Fibroblast of skin of right quadriceps (primary cell): ENCODE measurements at regions not wholly inside any gene's neighbourhood (a gene's known extent, or its start where the extent isn't known, plus 50 kb on each side); places are given as distances from the start of the nearest gene placed in this dataset.

Source experiments
- DNase-seq: peaks from one replicate; pipeline ENCODE4 v3.0.0-alpha.2; 2013

DNA sequence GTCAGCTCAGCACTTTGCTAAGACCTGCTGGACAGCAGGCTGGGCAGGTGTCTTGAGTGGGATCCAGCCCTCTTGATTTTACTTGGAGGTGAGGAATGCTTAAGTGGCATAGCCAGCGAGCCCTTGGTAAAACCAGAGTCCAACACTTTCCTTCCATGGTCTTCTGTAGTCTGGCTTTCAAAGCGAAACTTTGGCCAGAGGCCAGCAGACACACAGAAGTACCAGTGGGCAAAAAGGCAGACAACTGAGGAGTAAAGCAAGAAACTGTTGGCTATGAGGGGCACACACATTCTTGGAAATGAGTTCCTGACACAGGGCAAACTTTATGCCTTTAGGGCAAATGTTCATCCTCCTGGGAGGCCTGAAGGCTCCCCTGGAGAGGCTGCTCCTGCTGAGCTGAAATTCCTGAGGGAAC lies 281.0 kb upstream of the POU3F1 start:
- no peak for DNase-seq

DNA sequence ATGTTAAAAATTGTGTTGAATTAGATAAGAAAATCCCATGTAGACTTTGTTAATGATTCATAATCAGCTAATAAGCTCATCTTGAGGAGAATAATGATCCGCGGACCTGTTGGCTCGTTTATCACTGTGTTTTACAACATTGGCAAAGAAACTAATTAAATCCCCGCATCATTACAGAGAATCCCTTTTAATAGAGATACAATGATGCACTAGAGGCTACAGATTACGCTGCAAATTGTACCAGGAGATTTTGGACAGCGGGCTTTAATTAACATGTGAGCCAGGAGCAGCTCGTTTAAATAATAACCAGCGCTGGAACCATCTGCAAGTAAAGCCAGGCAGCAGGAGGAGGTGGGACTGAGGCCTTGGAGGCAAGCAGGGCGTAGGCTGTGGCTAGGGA lies 280.3 kb upstream of the POU3F1 start:
- DNase-seq, result no peak

DNA sequence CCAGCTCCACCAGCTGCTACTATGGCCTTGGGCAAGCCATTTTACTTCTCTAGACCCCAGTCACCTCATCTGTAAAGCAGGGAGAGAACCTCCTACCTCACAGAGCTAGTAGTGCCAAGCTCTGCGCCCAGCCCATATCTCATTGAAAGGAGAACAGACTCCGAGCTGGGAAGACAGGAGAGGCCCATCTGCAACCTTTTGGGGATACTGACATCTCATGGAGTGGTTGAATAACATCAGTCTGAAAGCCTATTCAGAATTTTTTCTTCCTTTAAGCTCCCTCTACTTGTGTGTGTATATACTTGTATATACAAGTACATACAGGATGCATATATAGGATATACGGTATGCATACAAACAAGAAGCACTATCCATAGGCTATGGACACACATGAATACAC lies 279.5 kb upstream of the POU3F1 start:
- no peak for DNase-seq

DNA sequence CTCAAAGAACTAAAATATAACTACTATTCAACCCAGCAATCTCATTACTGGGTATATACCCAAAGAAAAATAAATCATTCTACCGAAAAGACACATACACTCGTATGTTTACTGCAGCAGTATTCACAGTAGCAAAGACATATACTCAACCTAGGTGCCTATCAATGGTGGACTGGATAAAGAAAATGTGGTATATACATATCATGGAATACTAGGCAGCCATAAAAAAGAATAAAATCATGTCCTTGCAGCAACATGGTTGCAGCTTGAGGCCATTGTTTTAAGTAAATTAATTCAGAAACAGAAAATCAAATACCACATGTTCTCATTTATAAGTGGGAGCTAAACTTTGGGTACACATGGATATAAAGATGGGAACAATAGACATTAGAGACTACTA lies 266.2 kb upstream of the POU3F1 start:
- no peak for DNase-seq

DNA sequence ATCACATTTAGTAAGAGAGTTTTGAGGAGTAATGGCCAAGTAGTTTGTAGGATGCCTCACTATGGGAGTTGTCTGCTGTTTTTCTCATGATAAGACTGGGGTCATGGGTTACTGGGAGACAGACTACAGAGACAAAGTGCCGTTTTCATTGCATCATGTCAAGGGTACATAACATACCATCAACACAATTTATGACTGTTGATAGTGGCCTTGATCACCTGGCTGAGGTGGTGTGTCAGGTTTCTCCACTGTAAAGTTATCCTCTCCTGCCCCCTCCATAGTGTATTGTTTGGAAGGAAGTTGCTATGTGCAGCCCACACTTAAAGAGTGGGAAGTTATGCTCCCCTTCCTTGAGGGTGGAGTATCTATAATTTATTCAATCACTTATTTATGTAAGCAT lies 263.5 kb upstream of the POU3F1 start:
- no peak for DNase-seq

DNA sequence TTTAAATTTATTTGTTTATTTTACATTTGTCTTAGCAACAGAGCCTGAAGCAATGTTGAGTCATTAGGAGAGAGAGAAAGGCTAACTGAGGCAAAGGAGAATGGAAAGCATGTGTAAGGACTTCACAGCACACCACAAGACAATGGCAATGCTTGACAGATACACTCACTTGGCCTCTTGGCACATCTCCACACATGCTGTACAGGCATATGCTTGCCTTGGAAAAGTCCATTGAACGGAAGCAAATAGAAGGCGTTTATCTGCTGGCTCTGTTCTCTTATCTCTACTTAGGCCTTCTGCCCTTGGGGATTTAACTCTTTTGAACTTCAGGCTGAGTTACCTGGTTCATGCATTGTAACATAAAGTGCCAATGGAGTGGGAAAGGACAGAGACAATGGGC lies 262.2 kb upstream of the POU3F1 start:
- no peak for DNase-seq

DNA sequence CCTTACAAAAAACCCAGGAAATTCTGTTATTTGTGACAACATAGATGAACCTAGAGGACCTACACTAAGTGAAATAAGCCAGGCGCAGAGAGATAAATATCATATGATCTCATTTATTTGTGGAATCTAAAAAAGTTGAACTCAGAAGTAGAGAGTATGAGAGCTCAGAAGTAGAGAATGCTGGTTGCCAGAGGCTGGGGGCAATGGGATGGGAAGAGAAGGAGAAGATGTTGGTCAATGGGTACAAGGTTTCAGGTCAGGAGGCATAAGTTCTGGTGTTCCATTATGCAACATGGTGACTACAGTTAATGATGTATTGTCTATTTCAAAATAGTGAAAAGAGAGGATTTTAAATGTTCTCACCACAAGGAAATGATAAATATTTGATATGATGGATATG lies 259.1 kb upstream of the POU3F1 start:
- no peak for DNase-seq

DNA sequence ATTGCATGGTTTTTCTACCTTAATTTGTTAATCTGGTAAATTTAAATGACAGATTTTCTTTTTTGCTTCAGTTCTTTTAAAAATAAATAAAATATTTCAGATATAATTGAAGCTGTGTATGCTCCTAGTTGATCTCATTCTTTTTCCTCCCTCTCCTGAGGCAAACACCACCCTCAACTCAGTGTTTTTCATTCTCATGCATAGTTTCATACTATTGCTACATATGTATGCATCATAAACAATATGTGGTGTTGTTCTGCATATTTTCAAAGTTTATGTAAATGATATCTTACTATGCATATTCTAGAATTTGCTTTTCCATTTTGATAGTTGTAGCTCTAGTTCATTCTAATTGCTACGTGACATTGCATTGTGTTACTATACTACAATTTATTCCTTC lies 257.2 kb upstream of the POU3F1 start:
- DNase-seq, result no peak

DNA sequence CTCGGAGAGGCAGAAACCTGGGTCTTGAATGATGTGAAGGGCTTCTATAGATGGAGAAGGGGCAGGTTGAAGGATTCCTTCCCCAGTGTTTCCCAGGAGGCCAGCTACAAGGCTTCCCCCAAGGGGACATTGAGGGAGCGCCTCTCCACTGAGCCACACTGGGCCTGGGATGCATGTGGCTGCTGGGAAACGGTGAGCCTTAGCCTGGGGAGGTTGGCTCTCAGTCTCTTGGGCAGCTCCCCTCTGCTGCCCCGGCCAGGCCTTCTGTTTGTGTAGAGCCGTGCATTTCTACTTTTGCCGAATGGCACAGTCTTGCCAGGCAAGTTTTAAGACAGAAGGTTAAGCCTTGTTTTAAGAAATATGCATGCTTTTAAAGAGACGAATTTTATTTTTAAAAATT lies 254.4 kb upstream of the POU3F1 start:
- DNase-seq, result no peak

DNA sequence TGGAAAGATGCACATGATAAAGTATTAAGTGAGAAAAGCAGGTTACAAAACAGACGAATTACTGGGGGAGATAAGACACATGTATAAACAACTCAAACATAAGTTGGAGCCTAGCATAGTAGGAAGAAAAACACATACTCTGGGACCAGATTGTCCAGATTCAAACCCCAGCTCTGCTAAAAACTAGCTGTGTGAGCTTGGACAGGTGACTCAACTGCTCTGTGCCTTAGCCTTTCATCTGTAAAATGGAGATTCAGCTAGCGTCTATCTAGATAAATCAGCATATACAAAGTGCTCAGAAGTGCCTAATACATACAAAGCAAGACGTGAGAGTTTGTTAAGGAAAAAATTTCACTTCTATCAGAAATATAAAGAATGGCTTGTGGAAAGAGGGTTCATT lies 254.0 kb upstream of the POU3F1 start:
- DNase-seq, result no peak

DNA sequence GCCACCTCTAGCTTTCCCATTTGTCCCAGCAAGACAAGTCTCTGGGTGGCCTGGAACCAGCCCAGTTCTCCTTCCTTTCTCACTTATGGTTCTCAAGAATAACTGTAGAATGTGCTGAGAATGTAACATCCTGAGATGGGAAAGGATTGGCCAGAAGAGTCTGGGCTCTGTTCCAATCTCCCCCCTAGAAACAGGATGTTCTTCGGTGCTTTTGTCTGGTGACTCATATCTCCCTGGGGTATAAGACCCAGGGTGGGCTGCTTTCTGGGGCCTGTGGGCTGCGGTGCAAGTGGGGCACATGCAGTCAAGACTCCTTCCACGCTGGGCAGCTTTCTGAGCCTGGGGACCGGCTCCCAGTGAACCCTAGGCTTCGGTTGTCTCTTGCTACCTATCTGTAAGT lies 251.2 kb upstream of the POU3F1 start:
- DNase-seq, result peak; percentile 22

DNA sequence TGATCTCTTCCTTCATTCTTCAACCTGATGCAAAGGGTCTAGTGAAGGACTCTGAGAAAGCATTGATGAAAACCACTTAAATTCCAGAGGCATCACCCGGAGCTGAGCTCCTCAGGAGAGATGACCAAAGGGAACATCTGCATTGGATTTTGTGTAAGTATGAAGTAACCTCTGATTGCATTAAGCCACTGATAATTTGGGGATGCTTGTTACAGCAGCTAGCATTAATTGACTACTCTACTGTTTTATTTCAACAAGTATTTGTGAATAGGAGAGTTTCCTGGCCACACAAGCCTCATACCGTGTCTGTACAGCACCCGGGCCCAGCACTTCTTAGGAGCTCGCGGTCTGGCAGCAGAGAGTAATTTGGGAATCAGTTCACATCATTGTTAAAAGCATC lies 250.7 kb upstream of the POU3F1 start:
- no peak for DNase-seq

DNA sequence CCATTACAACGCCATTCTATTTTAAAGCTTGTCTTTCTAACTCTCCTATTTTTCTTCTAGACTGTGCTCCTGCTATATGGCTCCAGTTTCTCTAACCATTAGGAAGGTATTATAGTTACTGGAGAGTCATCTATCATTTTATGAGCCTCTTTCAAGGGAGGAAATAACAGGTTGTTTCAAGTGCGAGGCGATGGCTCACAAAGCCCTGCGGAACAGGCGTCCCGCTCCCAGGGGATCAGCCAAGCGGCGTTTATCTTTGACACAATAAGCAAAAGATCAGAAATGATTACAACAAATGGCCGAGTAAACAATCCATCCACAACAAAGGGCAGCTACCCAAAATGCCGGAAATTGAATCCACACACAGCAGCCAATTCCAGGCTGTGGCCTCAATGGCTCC lies 249.5 kb upstream of the POU3F1 start:
- no peak for DNase-seq

DNA sequence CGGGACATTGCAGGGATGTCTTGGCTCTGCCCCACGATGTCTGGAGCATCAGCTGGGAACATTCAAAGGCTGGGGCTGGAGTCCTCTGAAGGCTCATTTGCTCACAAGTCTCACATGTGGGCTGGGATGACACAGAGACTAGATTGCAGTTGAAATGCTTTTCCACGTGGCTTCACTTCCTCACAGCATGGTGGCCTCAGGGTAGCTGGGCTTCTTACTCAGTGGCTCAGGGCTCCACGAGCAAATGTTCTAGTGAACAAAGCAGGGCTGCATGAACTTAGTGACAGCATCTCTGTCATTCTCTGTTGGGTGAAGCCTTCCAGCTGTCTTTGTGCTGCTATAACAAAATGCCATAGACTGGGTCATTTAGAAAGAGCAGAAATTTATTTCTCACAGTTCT lies 247.0 kb upstream of the POU3F1 start:
- DNase-seq, result no peak

DNA sequence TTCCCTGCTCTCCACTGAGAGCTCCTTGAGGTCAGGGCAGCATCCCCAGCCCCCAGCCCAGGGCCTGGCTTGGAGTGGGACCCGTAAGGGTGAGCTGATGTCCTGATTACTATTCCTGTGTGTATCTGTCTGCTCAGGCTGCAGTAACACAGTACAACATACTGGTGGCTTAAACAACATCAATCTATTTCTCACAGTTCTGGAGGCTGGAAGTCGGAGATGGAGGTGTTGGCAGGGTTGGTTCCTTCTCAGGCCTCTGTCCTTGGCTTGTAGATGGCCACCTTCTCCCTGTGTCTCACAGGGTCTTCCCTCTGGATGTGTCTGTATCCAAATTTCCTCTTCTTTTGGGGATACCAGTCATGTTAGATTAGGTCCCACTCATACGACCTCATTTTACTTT lies 246.4 kb upstream of the POU3F1 start:
- no peak for DNase-seq

DNA sequence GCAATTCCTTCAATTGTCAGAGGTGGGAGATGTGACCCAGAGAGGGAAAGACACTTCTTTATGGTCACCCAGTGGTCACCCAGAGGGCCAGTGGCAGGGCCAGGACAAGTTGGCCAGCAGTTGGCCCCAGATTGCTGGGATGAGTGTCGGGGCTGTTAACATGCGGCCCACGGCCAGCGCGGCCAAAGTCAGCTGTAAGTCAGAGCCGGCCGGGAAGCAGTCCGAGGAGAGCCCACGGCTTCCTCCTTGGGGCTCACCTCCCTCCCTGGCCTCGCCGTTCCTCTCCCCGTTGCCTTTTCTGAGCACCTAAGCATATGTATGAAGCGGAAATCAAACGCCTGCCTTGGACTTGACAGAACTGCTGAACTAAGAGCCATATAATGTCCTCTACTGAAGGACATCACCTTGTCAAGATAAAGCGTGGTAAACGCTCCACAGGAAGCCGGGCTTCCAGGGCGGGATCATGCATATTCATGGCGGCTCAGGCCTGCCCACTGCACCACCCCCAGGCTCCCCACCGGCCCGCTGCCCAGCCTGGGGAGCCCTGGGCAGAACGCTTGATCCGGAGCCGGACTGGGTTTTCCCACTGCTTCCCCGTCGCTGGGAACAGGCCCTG lies 245.4 kb upstream of the POU3F1 start:
- DNase-seq, result no peak

DNA sequence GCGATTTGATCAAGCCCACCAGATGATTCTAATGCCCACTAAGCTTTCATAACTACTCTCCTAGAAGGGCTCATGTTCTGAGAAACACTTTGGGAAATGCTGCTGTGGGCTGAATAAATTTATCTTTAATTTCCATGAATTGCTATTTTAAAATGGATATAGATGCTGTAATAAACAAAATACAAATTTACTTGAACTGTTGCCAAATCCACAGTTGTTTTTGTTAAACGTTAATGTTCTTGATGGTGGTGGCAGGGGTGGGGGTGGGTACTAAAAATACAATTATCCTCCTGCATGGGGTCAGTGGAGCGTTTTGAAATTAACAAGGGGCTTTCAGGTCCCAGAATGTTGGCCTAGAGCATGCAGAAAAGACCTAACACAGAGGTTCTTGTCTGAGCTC lies 244.7 kb upstream of the POU3F1 start:
- DNase-seq, result no peak

DNA sequence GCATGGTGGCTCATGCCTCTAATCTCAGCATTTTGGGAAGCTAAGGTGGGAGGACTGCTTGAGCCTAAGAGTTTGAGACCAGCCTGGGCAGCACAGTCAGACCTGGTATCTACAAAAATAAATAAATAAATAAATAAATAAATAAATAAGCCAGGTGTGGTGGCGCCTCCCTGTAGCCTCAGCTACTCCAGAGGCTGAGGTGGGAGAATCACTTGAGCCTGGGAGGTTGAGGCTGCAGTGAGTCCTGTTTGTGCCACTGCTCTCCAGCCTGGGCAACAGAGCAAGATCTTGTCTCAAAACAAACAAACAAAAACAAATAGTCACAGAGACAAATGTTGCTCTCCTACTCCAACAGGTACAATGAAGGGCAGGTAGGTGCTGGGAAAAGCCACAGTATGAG lies 242.4 kb upstream of the POU3F1 start:
- DNase-seq, result no peak

DNA sequence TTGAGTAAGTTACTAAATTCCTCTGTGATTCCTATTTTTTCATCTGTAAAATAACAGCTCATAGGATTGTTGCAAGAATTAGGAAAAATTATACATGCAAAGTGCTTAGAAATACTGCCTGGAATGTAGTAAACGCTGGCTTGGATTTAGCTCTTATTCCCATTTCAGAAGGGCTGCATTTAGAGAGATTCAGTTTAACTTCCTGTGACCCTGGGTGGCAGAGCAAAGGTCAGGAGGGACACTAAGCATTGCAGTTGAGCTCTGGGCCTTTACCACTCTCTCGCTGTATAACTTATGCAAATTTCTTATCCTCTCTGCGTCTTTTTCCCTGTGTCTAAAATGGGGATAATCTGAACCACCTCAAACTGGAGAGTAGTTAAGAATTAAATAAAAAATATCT lies 241.0 kb upstream of the POU3F1 start:
- DNase-seq, result no peak

DNA sequence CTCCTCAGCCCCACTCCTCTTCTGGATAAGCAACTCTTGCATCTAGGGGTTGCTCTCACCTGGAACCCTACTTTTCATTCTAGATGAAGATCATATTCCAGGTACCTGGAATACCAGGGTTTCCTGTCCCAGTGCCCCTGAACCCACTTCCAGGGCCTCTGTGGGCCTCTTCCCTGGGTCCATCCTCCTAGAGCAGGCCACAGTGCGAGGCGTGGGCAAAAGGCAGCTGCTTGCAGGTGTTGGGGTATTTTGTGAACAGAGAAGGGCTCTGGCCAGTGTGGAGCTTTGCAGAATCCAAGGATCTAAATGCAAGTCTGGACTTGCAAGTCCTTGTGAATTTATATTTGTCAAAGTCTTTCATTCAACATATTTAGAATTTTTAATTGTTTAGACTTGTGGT lies 240.4 kb upstream of the POU3F1 start:
- DNase-seq, result no peak

DNA sequence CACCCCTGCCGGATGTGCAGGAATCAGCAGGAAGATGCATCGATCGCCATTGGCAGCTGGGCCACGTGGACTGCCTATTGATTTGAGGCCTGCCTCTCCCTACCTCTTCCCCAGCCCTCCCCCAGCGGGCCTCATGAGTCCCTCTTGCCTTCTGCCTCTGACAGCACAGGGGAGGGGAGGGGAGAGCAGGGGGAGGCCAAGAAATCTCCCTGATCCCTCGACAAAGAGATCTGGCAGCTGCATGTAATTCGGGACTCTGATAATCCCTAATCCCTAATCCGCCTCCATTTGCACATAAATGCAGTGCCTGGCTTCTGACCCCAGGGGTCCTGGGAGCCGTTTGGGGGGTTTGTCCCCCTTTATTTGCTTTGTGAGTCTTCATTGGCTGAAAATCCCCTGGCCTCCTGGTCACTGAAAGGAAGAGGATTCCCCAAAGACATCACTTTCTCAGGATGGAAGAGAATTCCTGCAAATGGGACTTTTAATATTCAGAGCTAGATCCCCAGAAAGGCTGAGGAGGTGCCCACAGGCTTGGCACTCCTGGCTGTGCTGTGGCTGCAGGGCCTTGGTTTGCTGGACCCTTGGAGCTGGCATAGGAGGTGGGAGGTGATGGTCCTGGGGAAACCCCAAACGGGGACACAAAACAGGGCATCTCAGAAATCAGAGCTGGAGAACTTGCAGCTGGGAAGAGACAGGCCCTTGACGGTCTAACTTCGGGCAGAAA lies 239.4 kb upstream of the POU3F1 start:
- no peak for DNase-seq

DNA sequence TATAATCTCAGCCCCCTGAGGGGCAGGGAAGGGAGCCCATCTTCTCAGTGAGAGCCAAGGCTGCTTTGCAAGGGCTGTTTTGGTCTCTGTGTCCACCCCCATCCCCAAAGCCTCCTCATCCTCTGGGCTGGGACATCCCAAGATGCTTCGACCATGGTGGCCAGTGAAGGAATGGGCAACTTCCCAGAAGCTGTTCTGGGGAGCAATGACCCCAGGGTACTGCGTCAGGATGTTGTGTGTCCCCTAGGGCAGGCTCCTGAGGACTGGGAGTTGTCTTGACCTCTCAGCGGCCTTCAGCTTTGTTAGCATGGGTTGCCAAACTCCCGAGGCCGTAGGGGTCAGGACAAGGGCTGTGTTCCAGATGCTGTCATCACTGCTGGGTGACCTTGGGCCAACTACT lies 238.4 kb upstream of the POU3F1 start:
- no peak for DNase-seq

DNA sequence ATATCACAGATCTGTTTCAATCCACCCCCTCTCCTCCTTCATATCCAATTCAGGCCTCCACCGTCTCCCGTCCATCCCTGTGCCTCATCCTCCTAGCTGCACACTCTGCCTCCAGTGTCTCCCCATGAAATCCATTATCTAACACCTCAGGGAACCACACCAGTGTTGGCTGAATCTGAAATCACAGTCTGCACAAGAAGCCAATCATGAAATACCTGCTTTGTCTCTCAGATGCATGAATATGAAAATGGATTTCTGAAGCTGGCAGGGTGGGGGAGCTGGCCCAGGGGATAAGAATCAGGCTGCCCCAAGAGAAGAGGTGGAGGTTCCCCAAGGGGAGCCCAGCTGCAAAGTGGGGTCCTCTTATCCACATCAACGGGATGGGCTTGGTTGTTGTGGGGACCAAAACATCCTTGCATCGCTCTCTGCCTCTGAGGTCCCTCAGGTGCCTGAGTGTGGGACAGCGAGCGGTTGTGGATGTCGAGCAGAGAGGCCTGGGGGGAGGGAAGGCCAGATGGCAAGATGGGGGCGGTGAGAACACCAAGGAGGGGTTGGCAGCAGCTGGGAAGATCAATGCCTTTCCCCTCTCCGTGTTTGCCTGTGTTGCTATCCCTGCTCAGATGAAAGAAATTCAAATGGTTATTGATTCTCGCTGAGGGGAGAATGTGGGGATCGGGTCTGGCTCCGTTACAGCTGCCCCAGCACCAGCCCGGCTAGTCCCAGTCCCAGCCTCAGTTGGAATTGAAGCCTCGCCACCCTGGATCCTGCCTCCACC lies 237.3 kb upstream of the POU3F1 start:
- no peak for DNase-seq

DNA sequence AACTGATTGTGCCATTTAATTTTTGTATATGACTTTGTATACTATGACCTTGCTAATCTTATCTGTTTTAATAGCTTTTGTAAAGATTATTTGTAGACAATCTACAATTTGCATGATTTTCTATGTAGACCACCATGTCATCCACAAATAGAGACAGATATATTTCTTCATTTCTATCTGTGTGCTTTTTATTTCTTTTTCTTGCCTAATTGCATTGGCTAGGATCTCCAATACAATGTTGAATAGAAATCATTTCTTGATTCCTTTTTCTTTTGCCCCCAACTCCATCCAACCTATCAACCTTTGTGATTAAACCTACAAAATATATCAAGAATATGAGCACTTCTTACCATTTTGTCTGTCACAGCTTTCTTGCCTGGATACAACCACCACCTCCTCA lies 232.6 kb upstream of the POU3F1 start:
- DNase-seq, result no peak

DNA sequence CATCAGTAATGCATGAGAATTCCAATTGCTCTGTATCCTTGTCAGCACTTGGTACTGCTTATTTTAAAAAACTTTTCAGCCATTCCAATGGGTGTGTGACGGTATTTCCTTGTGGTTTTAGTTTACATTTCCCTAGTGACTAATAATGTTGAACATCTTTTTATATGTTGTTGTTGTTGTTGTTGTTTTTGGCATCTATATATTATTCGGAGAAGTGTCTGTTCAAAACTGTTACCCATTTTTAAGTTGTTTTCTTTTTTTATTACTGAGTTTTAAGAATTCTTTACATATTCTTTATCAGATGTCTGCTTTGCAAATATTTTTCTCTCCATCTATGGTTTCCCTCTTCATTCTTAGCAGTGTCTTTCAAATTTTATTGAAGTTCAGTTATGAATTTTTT lies 231.1 kb upstream of the POU3F1 start:
- no peak for DNase-seq
